ENCODE measurements at regions not wholly inside any gene's neighbourhood (a gene's known extent, or its start where the extent isn't known, plus 50 kb on each side); places are given as distances from the start of the nearest gene placed in this dataset.
"Not testable (repeated sequence)": the region's sequence is repeated elsewhere in the genome, so short reads cannot be mapped to it uniquely, and the experiment has no call there.

- H3K27ac ChIP-seq (ENCODE audit: low read depth in 2 of 2, low read length in 1 of 2), result no peak overlapping the region
Observed at GRCh38 chr5:40204144-40204543, 475.6 kb upstream of the PTGER4 start.

GRCh38 chr5:40202814-40203440 lies 476.8 kb upstream of the PTGER4 start:
- Histone ChIP-seq H3K27ac (ENCODE audit: low read depth in 2 of 2, low read length in 1 of 2) (no peak overlapping the region), H3K36me3 (ENCODE audit: control insufficient read depth in 2 of 2, insufficient read depth in 2 of 2, low read length in 1 of 2) (no peaks in the 10 kb centered on the region), H3K4me1 (ENCODE audit: control insufficient read depth in 2 of 2, insufficient read depth in 2 of 2, low read length in 1 of 2) (no peaks in the 10 kb centered on the region), H3K9me3 (ENCODE audit: control insufficient read depth in 2 of 2, insufficient read depth in 1 of 2, low read depth in 1 of 2, low read length in 1 of 2) (no peaks in the 10 kb centered on the region), H3K4me3 (ENCODE audit: low read depth in 1 of 2, low read length in 2 of 2) (no peak overlapping the region), H3K27me3 (ENCODE audit: control insufficient read depth in 1 of 2, insufficient read depth in 2 of 2, low read length in 2 of 2) (no peaks in the 10 kb centered on the region)

More at GRCh38 chr5:40204144-40204543, 475.6 kb upstream of the PTGER4 start:
- no peaks in the 10 kb centered on the region for H3K36me3 ChIP-seq (ENCODE audit: control insufficient read depth in 2 of 2, insufficient read depth in 2 of 2, low read length in 1 of 2)
- H3K9me3 ChIP-seq (ENCODE audit: control insufficient read depth in 2 of 2, insufficient read depth in 1 of 2, low read depth in 1 of 2, low read length in 1 of 2), result no peaks in the 10 kb centered on the region
- H3K27me3 ChIP-seq (ENCODE audit: control insufficient read depth in 1 of 2, insufficient read depth in 2 of 2, low read length in 2 of 2), result no peaks in the 10 kb centered on the region
- no peak overlapping the region for H3K4me3 ChIP-seq (ENCODE audit: low read depth in 1 of 2, low read length in 2 of 2)
- H3K4me1 ChIP-seq (ENCODE audit: control insufficient read depth in 2 of 2, insufficient read depth in 2 of 2, low read length in 1 of 2), result no peaks in the 10 kb centered on the region

- WGBS, 2 donors, result 79 to 87% methylated on average over 2 of the region's 2 CpGs
- no peaks in the 10 kb centered on the region for H3K4me1 ChIP-seq (ENCODE audit: control insufficient read depth in 2 of 2, insufficient read depth in 2 of 2, low read length in 1 of 2)
- H3K36me3 ChIP-seq (ENCODE audit: control insufficient read depth in 2 of 2, insufficient read depth in 2 of 2, low read length in 1 of 2), result no peaks in the 10 kb centered on the region
- no peaks in the 10 kb centered on the region for H3K27me3 ChIP-seq (ENCODE audit: control insufficient read depth in 1 of 2, insufficient read depth in 2 of 2, low read length in 2 of 2)
- H3K4me3 ChIP-seq (ENCODE audit: low read depth in 1 of 2, low read length in 2 of 2), result no peak overlapping the region
- no peaks in the 10 kb centered on the region for H3K9me3 ChIP-seq (ENCODE audit: control insufficient read depth in 2 of 2, insufficient read depth in 1 of 2, low read depth in 1 of 2, low read length in 1 of 2)
- H3K27ac ChIP-seq (ENCODE audit: low read depth in 2 of 2, low read length in 1 of 2), result no peak overlapping the region
Observed at GRCh38 chr5:40198736-40199135, 481.0 kb upstream of the PTGER4 start.

- H3K4me1 ChIP-seq (ENCODE audit: control insufficient read depth in 2 of 2, insufficient read depth in 2 of 2, low read length in 1 of 2); H3K36me3 ChIP-seq (ENCODE audit: control insufficient read depth in 2 of 2, insufficient read depth in 2 of 2, low read length in 1 of 2); H3K9me3 ChIP-seq (ENCODE audit: control insufficient read depth in 2 of 2, insufficient read depth in 1 of 2, low read depth in 1 of 2, low read length in 1 of 2); H3K27ac ChIP-seq (ENCODE audit: low read depth in 2 of 2, low read length in 1 of 2); H3K4me3 ChIP-seq (ENCODE audit: low read depth in 1 of 2, low read length in 2 of 2); H3K27me3 ChIP-seq (ENCODE audit: control insufficient read depth in 1 of 2, insufficient read depth in 2 of 2, low read length in 2 of 2): not testable (repeated sequence)
- 96% methylated on average over 7 of the region's 7 CpGs for WGBS, 2 donors
Observed at GRCh38 chr5:40195574-40195973, 484.1 kb upstream of the PTGER4 start.

- 63 to 65% methylated on average over 4 of the region's 4 CpGs for WGBS, 2 donors
- Histone ChIP-seq H3K36me3 (ENCODE audit: control insufficient read depth in 2 of 2, insufficient read depth in 2 of 2, low read length in 1 of 2) (no peaks in the 10 kb centered on the region), H3K27me3 (ENCODE audit: control insufficient read depth in 1 of 2, insufficient read depth in 2 of 2, low read length in 2 of 2) (no peaks in the 10 kb centered on the region), H3K9me3 (ENCODE audit: control insufficient read depth in 2 of 2, insufficient read depth in 1 of 2, low read depth in 1 of 2, low read length in 1 of 2) (no peaks in the 10 kb centered on the region), H3K27ac (ENCODE audit: low read depth in 2 of 2, low read length in 1 of 2) (no peak overlapping the region), H3K4me1 (ENCODE audit: control insufficient read depth in 2 of 2, insufficient read depth in 2 of 2, low read length in 1 of 2) (no peaks in the 10 kb centered on the region), H3K4me3 (ENCODE audit: low read depth in 1 of 2, low read length in 2 of 2) (no peak overlapping the region)
Observed at GRCh38 chr5:40191150-40191549, 488.6 kb upstream of the PTGER4 start.

- Histone ChIP-seq H3K36me3 (ENCODE audit: control insufficient read depth in 2 of 2, insufficient read depth in 2 of 2, low read length in 1 of 2) (no peaks in the 10 kb centered on the region), H3K9me3 (ENCODE audit: control insufficient read depth in 2 of 2, insufficient read depth in 1 of 2, low read depth in 1 of 2, low read length in 1 of 2) (no peaks in the 10 kb centered on the region), H3K27me3 (ENCODE audit: control insufficient read depth in 1 of 2, insufficient read depth in 2 of 2, low read length in 2 of 2) (no peaks in the 10 kb centered on the region), H3K4me1 (ENCODE audit: control insufficient read depth in 2 of 2, insufficient read depth in 2 of 2, low read length in 1 of 2) (no peaks in the 10 kb centered on the region), H3K27ac (ENCODE audit: low read depth in 2 of 2, low read length in 1 of 2) (no peak overlapping the region), H3K4me3 (ENCODE audit: low read depth in 1 of 2, low read length in 2 of 2) (no peak overlapping the region)
Observed at GRCh38 chr5:40172721-40173120, 507.0 kb upstream of the PTGER4 start.

- Histone ChIP-seq H3K27ac (ENCODE audit: low read depth in 2 of 2, low read length in 1 of 2) (no peak overlapping the region), H3K36me3 (ENCODE audit: control insufficient read depth in 2 of 2, insufficient read depth in 2 of 2, low read length in 1 of 2) (no peaks in the 10 kb centered on the region), H3K9me3 (ENCODE audit: control insufficient read depth in 2 of 2, insufficient read depth in 1 of 2, low read depth in 1 of 2, low read length in 1 of 2) (no peaks in the 10 kb centered on the region), H3K4me1 (ENCODE audit: control insufficient read depth in 2 of 2, insufficient read depth in 2 of 2, low read length in 1 of 2) (no peaks in the 10 kb centered on the region), H3K27me3 (ENCODE audit: control insufficient read depth in 1 of 2, insufficient read depth in 2 of 2, low read length in 2 of 2) (no peaks in the 10 kb centered on the region), H3K4me3 (ENCODE audit: low read depth in 1 of 2, low read length in 2 of 2) (no peak overlapping the region)
- 62 to 78% methylated on average over 2 of the region's 2 CpGs for WGBS, 2 donors
Observed at GRCh38 chr5:40171971-40172370, 507.7 kb upstream of the PTGER4 start.

GRCh38 chr5:40167283-40167682 lies 512.4 kb upstream of the PTGER4 start:
- no peaks in the 10 kb centered on the region for H3K4me1 ChIP-seq (ENCODE audit: control insufficient read depth in 2 of 2, insufficient read depth in 2 of 2, low read length in 1 of 2)
- no peak overlapping the region for H3K27ac ChIP-seq (ENCODE audit: low read depth in 2 of 2, low read length in 1 of 2)
- H3K4me3 ChIP-seq (ENCODE audit: low read depth in 1 of 2, low read length in 2 of 2), result no peak overlapping the region
- 91 to 92% methylated on average over 3 of the region's 3 CpGs for WGBS, 2 donors
- no peaks in the 10 kb centered on the region for H3K36me3 ChIP-seq (ENCODE audit: control insufficient read depth in 2 of 2, insufficient read depth in 2 of 2, low read length in 1 of 2)
- H3K9me3 ChIP-seq (ENCODE audit: control insufficient read depth in 2 of 2, insufficient read depth in 1 of 2, low read depth in 1 of 2, low read length in 1 of 2), result no peaks in the 10 kb centered on the region
- H3K27me3 ChIP-seq (ENCODE audit: control insufficient read depth in 1 of 2, insufficient read depth in 2 of 2, low read length in 2 of 2), result no peaks in the 10 kb centered on the region

- WGBS, 2 donors, result 81 to 83% methylated on average over 1 of the region's 1 CpG
- Histone ChIP-seq H3K36me3 (ENCODE audit: control insufficient read depth in 2 of 2, insufficient read depth in 2 of 2, low read length in 1 of 2) (no peaks in the 10 kb centered on the region), H3K4me1 (ENCODE audit: control insufficient read depth in 2 of 2, insufficient read depth in 2 of 2, low read length in 1 of 2) (no peaks in the 10 kb centered on the region), H3K27ac (ENCODE audit: low read depth in 2 of 2, low read length in 1 of 2) (no peak overlapping the region), H3K27me3 (ENCODE audit: control insufficient read depth in 1 of 2, insufficient read depth in 2 of 2, low read length in 2 of 2) (no peaks in the 10 kb centered on the region), H3K4me3 (ENCODE audit: low read depth in 1 of 2, low read length in 2 of 2) (no peak overlapping the region), H3K9me3 (ENCODE audit: control insufficient read depth in 2 of 2, insufficient read depth in 1 of 2, low read depth in 1 of 2, low read length in 1 of 2) (no peaks in the 10 kb centered on the region)
Observed at GRCh38 chr5:40166802-40167201, 512.9 kb upstream of the PTGER4 start.

GRCh38 chr5:40165789-40166728 lies 513.7 kb upstream of the PTGER4 start:
- 76 to 78% methylated on average over 7 of the region's 7 CpGs for WGBS, 2 donors
- no peak overlapping the region for H3K27ac ChIP-seq (ENCODE audit: low read depth in 2 of 2, low read length in 1 of 2)
- H3K4me1 ChIP-seq (ENCODE audit: control insufficient read depth in 2 of 2, insufficient read depth in 2 of 2, low read length in 1 of 2), result no peaks in the 10 kb centered on the region
- no peaks in the 10 kb centered on the region for H3K36me3 ChIP-seq (ENCODE audit: control insufficient read depth in 2 of 2, insufficient read depth in 2 of 2, low read length in 1 of 2)
- no peaks in the 10 kb centered on the region for H3K27me3 ChIP-seq (ENCODE audit: control insufficient read depth in 1 of 2, insufficient read depth in 2 of 2, low read length in 2 of 2)
- H3K4me3 ChIP-seq (ENCODE audit: low read depth in 1 of 2, low read length in 2 of 2), result no peak overlapping the region
- no peaks in the 10 kb centered on the region for H3K9me3 ChIP-seq (ENCODE audit: control insufficient read depth in 2 of 2, insufficient read depth in 1 of 2, low read depth in 1 of 2, low read length in 1 of 2)

Measured in esophagus (tissue), 2 donors.